ENCODE measurements at regions not wholly inside any gene's neighbourhood (a gene's known extent, or its start where the extent isn't known, plus 50 kb on each side); places are given as distances from the start of the nearest gene placed in this dataset.

GRCh38 chr3:94615275-94616065, 552.6 kb downstream of the NSUN3 start:
- TF ChIP-seq CTCF (IDR thresholded peaks at IDR 0.05) (no peak), POLR2A (IDR thresholded peaks at IDR 0.05) (no peak)
